MM.1S (cell line): ENCODE measurements at regions not wholly inside any gene's neighbourhood (a gene's known extent, or its start where the extent isn't known, plus 50 kb on each side); places are given as distances from the start of the nearest gene placed in this dataset.

Experiments used
- EZH2 ChIP-seq: fragments of 300-600 bp; sonication (generic); optimal IDR thresholded peaks from 2 replicates; pipeline ENCODE3; 2017; ENCODE audit warnings: low read depth, mild to moderate bottlenecking, antibody characterized with exemption, low read length, mixed read lengths
- TF ChIP-seq, protein P1 (sequence below): fragments of 300-600 bp; sonication (generic); IDR thresholded peaks from 2 replicates; pipeline ENCODE4 v1.5.1; 2016; ENCODE audit warnings: antibody characterized with exemption, low read length, mixed read lengths

DNA sequence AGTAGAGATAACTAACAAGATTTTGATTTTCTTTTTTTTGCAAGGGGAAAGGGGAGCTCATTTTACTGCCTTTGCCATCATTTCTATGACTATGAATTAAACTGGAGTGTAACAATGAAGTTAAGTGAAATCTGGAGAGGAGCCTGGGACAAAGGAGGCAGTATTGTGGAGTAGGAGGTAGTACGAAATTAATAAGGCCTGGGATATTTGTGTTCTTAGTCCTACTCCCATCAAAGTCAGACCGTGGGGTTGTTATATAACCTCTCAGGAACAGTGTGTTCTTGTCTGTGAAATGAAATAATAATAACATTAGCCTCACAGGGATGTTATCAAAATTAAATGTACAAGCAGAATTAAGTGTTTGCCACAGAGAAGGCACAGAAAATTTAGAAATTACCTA lies 204.3 kb upstream of the EMCN start:
- TF ChIP-seq EZH2, result no peak
- TF ChIP-seq, protein P1, sequence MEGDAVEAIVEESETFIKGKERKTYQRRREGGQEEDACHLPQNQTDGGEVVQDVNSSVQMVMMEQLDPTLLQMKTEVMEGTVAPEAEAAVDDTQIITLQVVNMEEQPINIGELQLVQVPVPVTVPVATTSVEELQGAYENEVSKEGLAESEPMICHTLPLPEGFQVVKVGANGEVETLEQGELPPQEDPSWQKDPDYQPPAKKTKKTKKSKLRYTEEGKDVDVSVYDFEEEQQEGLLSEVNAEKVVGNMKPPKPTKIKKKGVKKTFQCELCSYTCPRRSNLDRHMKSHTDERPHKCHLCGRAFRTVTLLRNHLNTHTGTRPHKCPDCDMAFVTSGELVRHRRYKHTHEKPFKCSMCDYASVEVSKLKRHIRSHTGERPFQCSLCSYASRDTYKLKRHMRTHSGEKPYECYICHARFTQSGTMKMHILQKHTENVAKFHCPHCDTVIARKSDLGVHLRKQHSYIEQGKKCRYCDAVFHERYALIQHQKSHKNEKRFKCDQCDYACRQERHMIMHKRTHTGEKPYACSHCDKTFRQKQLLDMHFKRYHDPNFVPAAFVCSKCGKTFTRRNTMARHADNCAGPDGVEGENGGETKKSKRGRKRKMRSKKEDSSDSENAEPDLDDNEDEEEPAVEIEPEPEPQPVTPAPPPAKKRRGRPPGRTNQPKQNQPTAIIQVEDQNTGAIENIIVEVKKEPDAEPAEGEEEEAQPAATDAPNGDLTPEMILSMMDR, result no peak
